Inferior parietal cortex (tissue), 1 donor: ENCODE measurements at regions not wholly inside any gene's neighbourhood (a gene's known extent, or its start where the extent isn't known, plus 50 kb on each side); places are given as distances from the start of the nearest gene placed in this dataset.

ENCODE experiments used
- DNase-seq: peaks from one replicate; pipeline ENCODE4 v3.0.0-alpha.2; 2016; ENCODE audit errors: extremely low spot score

DNA sequence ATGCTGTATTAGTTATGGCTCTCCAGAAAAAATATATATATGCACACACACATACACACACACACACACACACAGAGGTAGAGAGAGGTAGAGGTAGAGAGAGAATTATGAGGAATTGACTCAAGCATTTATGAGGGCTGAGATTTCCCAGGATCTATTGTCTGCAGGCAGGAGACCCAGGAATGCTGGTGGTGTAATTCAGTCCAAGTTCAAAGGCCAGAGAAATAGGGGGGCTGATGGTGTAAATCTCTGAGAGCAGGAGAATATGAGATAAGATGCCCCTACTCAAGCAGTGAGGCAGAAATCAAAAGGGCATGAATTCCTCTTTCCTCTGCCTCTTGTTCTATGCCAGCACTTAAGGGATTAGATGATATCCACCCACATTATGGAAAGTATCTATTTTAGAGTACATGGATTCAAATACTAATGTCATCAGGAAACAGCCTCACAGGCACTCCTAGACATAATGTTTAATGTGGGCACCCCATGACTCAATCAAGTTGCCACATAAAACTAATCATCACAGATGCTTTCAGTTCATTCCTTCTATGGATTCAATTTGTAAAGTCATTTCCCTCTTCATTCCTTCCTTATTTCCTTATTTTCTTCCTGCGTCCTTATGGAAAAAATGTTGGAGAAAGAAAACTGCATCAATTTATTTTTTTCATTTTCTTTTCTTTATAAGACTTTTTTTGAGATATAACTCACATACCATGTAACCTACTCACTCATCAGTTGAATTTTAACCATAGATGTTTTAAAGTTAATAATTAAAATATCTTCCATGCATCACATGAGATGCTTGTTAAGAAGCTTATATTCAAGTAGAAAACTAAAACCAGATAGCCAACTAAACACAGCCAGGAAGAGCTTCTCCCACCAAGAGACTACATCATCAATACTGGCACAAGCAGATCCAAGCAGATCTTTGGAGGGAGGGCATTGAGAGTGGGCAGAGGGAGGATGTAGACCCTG is 406.2 kb downstream of the MBD2 start:
- no peak for DNase-seq

DNA sequence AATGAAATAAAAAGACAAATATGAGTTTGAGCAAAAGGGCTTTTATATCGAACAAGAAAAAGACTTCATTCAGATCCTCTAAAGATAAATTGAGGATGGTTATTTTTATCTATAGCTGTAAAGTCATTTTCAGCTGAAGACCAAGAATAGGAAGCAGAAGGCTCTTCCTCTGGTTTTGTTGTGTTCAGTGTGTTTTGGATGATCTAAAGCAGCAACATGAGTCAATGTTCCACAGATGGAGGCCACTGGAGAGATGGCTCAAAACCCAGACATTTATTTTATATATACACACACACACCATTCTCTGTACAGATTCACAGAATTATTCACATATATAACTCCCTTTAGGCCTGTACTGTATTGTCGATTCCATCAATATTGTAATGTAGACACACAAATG is 424.3 kb downstream of the MBD2 start:
- DNase-seq, result peak; percentile 38

DNA sequence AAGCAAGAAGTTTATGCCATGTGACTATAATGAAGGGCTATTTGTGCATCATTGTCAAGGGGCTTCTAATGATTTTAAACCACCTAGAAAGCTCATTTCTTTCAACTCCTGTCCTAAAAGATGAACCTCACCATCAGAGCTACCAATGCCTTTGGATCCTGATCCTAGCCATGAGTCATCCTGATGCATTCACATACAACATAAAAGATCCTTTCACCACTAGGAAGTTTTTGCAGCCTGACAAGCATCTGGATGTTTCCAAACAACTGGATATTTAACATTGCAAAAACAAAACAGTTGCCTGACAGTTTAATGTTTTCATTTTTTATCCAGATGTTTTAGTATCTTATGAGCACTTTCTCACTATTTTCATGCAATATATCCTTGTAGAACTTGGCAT is 425.3 kb downstream of the MBD2 start:
- DNase-seq, result no peak

DNA sequence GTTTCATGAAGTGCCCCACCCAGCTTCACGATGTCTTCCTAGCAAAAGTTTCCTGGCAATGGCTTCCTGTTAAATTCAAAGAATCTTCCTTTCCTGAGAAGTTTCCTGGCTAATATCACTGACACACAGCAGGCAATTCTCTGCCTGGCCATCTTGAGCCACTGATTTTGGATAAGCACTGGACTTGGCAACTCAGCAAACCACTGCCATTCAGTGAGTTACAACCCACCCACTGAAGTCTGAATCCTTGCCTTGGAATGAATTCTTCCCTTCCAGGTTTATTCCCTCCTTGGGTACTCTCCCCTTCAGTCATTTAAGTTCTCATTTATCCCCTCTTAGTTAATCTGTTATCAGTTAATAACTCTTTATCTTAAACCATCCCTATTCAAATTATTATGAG is 426.0 kb downstream of the MBD2 start:
- DNase-seq, result no peak

DNA sequence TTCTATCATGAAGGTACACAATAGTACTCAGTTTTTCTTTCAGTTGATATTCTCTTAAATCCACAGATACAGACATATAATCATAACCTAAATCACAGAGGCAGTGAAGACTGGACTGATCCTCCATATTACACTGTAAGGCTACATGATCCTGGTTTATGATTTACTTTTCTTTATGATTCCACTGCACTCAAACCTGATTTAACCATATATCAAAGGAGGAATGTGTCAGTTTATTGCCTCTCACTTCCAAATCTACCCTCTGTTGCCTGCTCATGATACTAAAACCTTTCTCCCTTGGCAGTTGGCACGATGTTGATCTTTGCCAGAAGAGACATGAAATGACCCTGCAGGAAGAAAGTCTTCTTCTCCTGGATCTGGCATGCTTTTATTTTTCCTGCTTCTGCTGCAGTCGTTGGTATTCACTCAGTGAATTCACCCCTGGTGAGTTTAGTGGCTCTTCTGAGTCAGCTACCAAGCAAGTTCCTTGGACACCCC is 426.4 kb downstream of the MBD2 start:
- no peak for DNase-seq

DNA sequence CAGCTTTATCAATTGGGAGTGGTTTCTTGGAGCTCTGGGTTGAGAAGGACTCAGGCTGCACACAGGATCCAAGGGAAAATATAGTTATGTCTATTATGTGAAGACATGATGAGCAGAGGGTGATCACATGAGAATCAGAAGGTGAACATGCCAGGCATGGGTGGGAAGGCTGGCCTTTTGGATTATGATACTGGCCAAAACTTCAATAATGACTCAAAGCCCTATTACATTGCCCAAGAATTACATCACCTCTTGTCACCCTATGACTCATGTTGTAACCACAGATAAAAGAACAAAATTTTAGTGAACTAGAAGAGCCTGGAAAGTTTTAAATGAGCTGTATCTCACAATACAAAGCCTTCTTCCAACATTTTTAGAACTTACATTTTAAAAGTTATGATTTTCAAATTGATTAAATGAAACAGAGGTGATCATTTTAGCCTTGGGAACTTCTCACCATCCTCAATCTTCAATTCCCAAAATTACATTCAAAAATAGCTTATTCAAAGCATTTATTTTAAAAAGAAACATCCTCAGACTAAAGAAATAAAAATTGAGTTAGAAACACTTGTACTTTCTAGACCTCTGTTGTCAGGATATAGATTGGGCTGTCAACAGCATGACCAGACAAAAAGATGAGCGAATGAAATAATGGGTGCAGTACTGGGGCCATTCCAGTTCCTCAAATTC is 428.3 kb downstream of the MBD2 start:
- DNase-seq, result no peak

DNA sequence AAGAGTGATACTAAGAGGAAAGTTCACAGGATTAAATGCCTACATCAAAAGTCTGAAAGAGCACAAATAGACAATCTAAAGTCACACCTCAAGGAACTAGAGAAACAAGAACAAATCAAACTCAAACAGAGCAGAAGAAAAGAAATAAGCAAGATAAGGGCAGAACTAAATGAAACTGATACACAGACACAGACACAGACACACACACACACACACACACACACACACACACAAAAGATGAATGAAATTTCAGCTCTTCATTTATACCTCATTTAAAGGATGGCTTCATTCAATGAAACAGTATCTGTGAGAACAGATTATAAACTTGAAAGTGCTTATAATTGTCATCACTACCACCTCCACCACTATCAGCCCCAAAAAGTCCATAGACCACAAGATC is 428.9 kb downstream of the MBD2 start:
- no peak for DNase-seq

DNA sequence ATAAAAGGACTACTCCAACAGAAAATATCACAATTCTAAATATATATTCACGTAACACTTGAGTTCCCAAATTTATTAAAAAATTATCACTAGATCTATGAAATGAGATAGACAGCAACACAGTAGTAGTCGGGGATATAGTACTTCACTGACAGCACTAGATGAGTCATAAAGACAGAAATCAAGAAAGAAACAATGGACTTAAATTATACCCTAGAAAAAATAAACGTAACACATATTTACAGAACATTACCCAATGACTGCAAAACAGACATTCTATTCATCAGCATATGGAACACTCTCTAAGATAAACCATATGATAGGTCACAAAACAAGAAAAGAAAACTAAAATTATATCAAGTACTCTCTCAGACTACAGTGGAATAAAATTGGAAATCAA is 429.4 kb downstream of the MBD2 start:
- DNase-seq, result no peak

DNA sequence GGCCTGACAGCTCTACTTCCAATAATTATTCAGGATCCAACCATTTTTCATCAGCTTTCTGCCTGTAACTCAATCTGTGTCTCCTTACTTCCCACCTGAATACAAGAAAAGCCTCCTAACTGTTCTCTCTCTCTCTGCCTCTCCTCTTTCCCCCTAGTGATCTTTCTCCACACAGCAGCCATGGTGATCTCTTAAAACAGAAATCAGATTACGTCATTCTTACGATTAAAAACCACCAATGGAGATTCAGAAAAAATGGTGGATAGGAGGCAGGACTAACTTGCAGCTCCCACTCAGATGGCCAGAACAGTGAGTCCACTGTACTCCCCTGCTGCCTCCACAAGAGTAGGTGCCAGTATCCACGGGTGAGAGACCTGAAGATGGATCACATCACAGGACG is 431.7 kb downstream of the MBD2 start:
- DNase-seq, result no peak

DNA sequence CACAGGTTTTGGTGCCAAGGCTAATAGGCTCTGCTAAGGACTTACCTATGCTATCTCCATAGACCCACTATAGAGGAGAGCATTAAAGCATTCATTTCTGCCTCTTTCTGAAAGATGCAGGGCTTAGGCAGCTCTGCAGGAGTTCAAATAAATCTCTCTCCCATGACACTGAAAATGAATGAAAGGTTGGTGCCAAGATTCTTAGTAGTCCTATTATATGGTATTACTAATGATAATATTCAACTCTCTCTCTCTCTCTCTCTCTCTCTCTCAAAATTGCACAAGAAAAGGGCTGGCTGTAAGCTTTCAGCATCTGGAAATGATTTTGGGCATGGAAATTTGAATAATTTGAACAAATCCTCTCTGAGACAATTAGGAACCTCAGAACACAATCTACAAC is 433.7 kb downstream of the MBD2 start:
- DNase-seq, result no peak

DNA sequence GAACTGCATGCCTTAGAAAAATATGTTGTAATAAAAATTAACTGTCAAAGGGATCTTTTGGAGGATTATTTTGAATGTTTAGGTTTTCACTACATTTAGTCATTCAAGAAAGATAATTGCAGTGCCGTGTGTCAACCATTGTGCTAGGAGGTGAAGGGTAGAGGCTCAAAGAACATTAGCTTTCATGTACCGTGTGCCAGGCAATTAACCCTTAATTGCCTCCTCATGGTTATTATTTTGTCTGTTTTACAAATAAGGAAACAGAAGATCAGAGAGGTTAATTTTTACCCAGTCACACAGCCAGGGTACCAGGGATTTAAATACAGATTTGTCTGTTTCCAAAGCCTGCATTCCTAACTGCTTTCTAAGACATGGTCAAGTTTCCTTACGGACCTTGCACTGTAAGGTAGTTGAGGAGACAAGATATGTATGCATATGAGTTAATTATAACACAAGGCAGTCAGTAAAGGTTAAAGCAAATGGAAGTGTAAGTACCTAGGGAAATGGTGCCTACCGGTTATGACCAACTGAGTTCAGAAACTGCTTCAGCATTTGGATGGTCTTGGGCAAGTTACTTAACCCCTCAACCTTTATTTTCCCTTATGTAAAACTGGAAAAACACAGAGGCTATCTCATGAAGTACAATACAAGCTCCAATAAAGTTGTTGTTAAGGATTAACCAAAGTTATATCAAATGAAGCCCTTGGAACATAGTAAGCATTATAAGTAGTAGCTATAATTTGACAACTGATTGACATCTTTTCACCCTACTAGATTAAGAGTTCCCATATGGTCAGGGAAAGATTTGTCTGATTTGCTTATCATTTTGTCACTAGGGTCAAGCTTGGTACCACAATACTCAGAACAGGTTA is 434.9 kb downstream of the MBD2 start:
- no peak for DNase-seq

DNA sequence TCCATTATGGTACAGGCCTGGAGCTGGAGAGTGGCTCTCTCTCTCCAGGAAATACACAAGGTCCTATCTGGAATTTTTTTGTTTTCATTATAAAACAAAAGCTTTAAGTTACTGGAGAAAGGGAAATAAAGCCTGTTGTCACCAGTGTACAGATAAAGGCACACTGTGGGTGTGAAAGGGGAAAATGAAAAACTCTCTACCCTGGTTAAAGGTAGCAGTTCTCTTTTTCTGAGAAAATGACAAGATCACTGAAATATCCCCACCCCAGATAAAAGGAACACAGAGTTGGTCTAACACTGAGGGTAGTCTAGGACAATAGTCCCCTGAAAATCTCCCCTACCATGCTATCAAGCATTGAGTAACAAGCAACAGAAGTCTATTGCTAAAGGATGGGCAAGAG is 438.7 kb downstream of the MBD2 start:
- DNase-seq, result no peak

DNA sequence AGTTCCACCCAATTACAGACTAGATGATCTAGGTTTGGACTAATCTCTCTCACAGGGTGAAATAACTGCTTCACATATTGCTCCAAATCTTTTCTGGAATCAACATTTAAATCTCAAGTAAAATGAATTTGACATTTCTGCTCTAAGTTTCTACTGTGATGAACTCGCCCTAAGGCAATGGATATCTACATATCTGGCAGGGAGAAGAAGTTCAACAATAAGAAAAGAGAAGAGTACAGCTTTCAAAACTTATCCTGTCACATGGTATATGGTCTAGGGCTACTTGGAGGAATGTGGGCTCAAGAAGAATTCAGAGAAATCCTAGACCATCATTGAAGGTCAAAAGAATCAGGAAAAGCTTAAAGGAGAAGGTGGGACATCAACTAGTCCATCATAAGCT is 440.2 kb downstream of the MBD2 start:
- no peak for DNase-seq

DNA sequence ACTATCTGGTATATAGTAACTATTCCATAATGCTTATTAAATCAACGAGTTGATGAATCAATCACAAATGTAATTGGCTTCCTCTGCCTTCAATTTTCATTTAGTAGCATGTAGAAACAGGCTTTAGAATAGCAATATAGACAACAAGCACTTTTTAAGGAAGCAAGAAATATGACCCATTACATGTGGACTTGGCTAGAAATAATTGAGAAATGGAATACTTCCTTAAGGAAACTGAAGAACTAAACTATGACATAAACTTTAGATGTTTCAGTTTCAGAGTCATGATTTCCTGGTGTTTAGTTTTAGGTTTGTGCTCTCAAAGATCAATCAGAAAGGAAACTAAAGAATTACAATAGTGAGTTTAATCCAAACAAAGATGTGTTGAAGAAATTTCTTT is 443.8 kb downstream of the MBD2 start:
- DNase-seq, result no peak

DNA sequence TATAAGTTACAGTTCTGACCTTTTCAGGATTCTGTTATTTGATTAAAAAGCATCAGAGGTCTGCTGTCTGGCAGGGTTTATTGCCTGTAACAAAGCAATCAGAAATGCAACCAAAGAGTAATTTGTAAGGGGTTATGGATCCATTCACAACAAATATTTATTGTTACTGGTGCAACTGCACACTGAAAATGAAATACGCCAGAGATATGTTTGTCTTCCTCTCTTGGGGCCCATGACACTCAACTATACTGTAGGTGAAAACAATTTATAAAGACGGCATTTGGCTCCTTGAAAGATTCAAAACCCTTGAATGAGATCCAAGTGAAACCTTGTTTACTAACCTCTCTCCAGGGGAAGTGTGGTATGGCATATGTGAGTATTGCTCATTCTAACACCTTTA is 452.2 kb downstream of the MBD2 start:
- DNase-seq, result no peak

DNA sequence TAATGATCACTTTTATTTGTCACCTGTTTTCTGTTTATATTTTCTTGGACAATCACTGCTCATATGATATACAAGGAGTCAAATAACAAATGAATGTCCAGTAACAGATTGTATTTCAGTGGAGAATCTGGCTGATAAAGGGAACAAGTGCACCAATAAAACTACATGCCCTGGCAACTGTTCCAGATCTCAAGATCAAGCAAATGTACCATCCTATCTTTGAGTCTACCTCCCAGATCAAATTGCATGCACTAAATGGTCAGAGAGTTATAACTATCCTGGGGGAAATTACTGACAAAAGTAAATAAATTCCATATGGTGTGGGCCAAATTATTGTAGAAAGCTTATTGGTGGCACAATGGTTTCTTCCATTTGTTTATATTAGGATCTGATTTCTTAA is 452.8 kb downstream of the MBD2 start:
- no peak for DNase-seq

DNA sequence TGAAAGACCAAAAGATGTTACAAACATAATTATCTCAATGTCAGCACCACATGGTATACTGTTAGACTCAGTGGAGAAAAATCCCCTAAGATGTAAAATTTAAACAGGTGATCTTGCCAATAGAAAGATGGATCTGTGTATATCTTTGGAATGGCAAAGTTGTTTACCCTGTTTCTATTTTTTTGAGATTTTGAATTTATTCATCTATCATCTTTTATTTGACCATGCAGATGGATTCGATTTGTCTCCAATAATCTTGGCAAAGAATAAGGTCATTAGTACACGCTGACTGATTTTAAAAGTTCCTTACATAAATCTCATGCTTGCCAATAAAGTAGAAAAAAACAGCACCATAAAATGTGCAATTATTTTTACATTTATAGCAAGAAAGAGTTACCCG is 459.3 kb downstream of the MBD2 start:
- DNase-seq, result no peak

DNA sequence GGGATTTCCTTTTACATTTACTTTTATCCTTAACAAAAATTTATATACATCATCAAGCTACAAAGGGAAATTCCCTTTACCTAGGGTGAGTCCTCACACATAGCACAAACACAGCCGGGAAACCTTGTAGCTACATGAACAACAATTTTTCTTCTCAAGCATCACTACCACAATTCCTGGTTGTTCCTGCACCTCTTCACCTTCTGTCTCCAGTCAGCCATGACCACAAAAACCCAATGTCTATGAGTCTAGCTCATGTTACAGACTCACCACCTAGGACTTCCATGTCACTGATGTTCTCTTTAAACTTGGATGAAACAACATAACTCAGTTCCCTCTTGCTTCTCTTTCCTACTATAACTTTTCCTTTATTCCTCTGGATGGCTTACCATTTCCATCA is 460.4 kb downstream of the MBD2 start:
- DNase-seq, result no peak

DNA sequence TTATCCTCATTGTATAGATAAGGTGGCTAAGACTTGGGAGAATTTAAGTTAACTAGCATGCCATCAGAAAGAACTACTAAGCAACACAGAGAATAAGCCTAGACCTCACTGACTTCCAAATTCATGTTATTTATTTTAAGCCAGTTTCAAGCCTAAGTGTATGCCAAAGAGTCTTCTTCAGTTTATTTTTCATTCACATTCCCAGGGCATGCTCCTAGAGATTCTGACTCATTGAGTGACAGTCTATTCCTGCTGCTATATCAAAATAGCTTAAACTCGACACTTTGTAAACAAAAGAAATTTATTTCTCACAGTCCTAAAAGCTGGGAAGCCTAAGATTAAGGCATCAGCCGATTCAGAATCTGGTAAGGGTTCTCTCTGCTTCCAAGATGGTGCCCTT is 467.1 kb downstream of the MBD2 start:
- DNase-seq, result no peak

DNA sequence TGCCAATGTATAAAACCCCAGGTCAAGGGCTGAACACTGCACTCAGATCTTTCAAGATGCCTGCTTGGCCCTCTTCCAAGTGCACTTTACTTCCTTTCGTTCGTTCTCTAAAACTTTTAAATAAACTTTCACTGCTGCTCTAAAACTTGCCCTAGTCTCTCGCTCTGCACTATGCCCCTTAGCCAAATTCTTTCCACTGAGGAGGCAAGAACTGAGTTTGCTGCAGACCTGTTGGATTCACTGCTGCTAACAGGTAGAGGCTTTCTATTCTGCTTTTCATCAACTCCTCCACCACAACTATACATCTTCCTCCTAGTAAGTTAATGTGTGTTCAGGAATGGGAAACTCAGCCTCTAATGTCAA is 467.9 kb downstream of the MBD2 start:
- DNase-seq, result no peak

DNA sequence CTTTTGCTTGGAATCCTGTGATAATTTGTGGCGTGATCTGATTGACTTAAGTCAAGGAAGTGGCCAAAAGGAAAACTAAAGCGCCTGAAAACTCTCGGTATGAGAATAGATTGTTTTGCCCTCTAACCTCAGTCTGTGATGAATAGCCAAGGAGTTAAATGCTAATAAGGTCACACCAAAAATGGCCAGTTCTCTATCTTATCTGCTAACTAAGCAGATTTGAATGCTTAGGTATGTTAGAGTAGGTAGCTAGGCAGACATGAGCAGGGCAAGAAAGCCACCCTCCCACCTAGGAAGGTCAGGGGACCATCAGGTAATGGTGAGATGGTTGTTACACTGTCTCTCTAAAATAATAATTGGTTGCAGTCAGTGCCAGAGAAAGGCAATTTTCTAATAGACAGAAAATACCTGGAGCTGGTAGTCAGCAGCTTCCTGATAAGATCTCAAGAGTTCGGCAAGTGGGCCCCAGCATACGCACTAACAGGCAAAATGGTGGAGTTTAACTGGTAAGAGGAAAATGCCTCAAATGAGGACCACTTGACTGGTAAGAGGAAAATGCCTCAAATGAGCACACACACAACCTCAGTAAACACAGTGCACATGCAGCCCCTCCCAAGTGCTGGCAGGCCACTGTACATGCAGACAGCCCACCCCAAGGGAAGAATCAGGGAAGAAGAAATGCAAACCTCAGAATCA is 468.4 kb downstream of the MBD2 start:
- DNase-seq, result no peak

DNA sequence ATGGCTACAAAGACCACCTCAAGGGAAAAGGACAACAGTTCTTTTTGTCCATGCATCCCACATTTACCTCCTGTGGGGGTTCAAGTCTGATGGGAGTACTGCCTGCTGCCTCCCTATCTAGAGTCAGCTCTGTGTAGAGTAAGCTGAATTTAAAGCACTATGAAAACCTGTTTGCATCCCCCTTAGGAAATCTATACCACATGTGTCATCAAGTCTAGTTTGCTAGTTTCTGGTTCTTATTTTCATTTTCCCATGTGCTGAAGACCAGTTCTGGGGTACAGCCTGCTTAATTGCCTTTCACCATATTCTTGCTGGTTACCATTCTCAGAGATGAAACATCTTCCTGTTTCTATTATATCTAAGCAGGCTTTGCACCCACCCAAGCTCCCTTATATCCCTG is 470.3 kb downstream of the MBD2 start:
- DNase-seq, result no peak
